Keratinocyte (primary cell): ENCODE measurements at regions not wholly inside any gene's neighbourhood (a gene's known extent, or its start where the extent isn't known, plus 50 kb on each side); places are given as distances from the start of the nearest gene placed in this dataset.

ENCODE experiments used
- EZH2 ChIP-seq: IDR thresholded peaks from one replicate; pipeline ENCODE4 v1.6.1; 2012; ENCODE audit warnings: inconsistent platforms, mild to moderate bottlenecking, low read length, moderate library complexity
- TF ChIP-seq, protein P1 (sequence below), 3 experiments: IDR thresholded peaks in 1 of 3; conservative IDR thresholded peaks in 1 of 3; optimal IDR thresholded peaks in 1 of 3; 2 replicates in 2 of 3; 3 replicates in 1 of 3; pipeline versions ENCODE3 to v1.5.1; 2011; ENCODE audit warnings: low read length in 3 of 3, mild to moderate bottlenecking in 3 of 3, moderate library complexity in 2 of 3, control low read depth in 1 of 3, inconsistent platforms in 1 of 3; ENCODE audit not compliant: insufficient read depth in 2 of 3; ENCODE audit errors: extremely low read depth in 1 of 3

DNA sequence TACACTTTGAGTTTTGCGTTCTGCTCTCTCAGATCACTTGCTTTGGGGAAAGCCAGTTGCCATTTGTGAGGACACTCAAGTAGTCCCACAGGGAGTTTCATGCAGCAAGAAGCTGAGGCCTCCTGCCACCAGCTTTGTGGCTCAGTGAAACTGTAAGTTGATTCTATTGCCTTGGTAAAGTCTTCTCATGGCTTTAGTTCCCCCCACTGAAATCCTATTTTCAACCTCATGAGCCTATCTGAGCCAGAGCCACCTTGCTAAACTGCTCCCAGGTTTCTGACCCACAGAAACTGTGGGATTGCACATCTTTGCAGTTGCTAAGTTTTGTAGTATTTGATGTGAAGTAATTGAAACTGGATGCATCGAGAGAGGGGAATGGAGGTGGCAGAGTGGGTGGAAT lies 85.4 kb upstream of the TOP3B start:
- TF ChIP-seq, protein P1, sequence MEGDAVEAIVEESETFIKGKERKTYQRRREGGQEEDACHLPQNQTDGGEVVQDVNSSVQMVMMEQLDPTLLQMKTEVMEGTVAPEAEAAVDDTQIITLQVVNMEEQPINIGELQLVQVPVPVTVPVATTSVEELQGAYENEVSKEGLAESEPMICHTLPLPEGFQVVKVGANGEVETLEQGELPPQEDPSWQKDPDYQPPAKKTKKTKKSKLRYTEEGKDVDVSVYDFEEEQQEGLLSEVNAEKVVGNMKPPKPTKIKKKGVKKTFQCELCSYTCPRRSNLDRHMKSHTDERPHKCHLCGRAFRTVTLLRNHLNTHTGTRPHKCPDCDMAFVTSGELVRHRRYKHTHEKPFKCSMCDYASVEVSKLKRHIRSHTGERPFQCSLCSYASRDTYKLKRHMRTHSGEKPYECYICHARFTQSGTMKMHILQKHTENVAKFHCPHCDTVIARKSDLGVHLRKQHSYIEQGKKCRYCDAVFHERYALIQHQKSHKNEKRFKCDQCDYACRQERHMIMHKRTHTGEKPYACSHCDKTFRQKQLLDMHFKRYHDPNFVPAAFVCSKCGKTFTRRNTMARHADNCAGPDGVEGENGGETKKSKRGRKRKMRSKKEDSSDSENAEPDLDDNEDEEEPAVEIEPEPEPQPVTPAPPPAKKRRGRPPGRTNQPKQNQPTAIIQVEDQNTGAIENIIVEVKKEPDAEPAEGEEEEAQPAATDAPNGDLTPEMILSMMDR (optimal IDR thresholded peaks at IDR 0.05 in 1 of 3, IDR thresholded peaks at IDR 0.05 in 1 of 3, conservative IDR thresholded peaks at IDR 0.05 in 1 of 3; ENCODE audit: extremely low read depth in 1 of 3, insufficient read depth in 2 of 3, low read length in 3 of 3) = no peak
- TF ChIP-seq EZH2 = no peak
